ENCODE measurements at regions not wholly inside any gene's neighbourhood (a gene's known extent, or its start where the extent isn't known, plus 50 kb on each side); places are given as distances from the start of the nearest gene placed in this dataset.

DNA sequence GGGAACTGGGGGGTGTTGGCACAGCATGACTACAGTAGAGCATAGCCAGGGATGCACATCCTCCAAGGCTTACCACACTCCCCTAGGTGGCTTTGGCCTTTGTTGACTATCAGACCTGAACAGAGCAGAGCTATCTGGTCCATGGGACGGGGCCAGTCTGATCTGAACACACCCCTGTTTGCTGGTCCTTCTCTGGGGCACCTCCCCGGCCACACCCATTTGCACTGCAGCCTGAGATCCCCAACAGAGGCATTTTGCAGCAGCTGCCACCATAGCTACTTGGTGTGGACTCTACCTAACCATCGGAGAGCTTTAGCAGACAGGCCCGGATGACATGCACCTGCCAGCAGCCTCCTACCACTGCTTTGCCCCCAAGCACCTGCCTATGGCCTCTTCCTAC is 75.8 kb upstream of the NOX4 start (continued):
- TF ChIP-seq, protein P1, sequence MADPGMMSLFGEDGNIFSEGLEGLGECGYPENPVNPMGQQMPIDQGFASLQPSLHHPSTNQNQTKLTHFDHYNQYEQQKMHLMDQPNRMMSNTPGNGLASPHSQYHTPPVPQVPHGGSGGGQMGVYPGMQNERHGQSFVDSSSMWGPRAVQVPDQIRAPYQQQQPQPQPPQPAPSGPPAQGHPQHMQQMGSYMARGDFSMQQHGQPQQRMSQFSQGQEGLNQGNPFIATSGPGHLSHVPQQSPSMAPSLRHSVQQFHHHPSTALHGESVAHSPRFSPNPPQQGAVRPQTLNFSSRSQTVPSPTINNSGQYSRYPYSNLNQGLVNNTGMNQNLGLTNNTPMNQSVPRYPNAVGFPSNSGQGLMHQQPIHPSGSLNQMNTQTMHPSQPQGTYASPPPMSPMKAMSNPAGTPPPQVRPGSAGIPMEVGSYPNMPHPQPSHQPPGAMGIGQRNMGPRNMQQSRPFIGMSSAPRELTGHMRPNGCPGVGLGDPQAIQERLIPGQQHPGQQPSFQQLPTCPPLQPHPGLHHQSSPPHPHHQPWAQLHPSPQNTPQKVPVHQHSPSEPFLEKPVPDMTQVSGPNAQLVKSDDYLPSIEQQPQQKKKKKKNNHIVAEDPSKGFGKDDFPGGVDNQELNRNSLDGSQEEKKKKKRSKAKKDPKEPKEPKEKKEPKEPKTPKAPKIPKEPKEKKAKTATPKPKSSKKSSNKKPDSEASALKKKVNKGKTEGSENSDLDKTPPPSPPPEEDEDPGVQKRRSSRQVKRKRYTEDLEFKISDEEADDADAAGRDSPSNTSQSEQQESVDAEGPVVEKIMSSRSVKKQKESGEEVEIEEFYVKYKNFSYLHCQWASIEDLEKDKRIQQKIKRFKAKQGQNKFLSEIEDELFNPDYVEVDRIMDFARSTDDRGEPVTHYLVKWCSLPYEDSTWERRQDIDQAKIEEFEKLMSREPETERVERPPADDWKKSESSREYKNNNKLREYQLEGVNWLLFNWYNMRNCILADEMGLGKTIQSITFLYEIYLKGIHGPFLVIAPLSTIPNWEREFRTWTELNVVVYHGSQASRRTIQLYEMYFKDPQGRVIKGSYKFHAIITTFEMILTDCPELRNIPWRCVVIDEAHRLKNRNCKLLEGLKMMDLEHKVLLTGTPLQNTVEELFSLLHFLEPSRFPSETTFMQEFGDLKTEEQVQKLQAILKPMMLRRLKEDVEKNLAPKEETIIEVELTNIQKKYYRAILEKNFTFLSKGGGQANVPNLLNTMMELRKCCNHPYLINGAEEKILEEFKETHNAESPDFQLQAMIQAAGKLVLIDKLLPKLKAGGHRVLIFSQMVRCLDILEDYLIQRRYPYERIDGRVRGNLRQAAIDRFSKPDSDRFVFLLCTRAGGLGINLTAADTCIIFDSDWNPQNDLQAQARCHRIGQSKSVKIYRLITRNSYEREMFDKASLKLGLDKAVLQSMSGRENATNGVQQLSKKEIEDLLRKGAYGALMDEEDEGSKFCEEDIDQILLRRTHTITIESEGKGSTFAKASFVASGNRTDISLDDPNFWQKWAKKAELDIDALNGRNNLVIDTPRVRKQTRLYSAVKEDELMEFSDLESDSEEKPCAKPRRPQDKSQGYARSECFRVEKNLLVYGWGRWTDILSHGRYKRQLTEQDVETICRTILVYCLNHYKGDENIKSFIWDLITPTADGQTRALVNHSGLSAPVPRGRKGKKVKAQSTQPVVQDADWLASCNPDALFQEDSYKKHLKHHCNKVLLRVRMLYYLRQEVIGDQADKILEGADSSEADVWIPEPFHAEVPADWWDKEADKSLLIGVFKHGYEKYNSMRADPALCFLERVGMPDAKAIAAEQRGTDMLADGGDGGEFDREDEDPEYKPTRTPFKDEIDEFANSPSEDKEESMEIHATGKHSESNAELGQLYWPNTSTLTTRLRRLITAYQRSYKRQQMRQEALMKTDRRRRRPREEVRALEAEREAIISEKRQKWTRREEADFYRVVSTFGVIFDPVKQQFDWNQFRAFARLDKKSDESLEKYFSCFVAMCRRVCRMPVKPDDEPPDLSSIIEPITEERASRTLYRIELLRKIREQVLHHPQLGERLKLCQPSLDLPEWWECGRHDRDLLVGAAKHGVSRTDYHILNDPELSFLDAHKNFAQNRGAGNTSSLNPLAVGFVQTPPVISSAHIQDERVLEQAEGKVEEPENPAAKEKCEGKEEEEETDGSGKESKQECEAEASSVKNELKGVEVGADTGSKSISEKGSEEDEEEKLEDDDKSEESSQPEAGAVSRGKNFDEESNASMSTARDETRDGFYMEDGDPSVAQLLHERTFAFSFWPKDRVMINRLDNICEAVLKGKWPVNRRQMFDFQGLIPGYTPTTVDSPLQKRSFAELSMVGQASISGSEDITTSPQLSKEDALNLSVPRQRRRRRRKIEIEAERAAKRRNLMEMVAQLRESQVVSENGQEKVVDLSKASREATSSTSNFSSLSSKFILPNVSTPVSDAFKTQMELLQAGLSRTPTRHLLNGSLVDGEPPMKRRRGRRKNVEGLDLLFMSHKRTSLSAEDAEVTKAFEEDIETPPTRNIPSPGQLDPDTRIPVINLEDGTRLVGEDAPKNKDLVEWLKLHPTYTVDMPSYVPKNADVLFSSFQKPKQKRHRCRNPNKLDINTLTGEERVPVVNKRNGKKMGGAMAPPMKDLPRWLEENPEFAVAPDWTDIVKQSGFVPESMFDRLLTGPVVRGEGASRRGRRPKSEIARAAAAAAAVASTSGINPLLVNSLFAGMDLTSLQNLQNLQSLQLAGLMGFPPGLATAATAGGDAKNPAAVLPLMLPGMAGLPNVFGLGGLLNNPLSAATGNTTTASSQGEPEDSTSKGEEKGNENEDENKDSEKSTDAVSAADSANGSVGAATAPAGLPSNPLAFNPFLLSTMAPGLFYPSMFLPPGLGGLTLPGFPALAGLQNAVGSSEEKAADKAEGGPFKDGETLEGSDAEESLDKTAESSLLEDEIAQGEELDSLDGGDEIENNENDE (IDR thresholded peaks at IDR 0.05; ENCODE audit: insufficient replicate concordance, low read length), result no peak
- TF ChIP-seq BRCA1 (IDR thresholded peaks at IDR 0.05; ENCODE audit: low read depth, low read length), result no peak
- no peak for TF ChIP-seq RFX5 (IDR thresholded peaks at IDR 0.05; ENCODE audit: borderline replicate concordance, low read depth, low read length)
- no peak for TF ChIP-seq PHF8 (conservative IDR thresholded peaks at IDR 0.05; ENCODE audit: low read depth, low read length)
- TF ChIP-seq BCL11A (IDR thresholded peaks at IDR 0.05; ENCODE audit: low read depth in 2 of 2, low read length in 2 of 2), result no peak
- no peak for TF ChIP-seq CTCF (IDR thresholded peaks at IDR 0.05; ENCODE audit: control extremely low read depth in 1 of 3, insufficient read depth in 1 of 3, low read depth in 1 of 3, low read length in 3 of 3)
- TF ChIP-seq NANOG (IDR thresholded peaks at IDR 0.05; ENCODE audit: insufficient read depth, low read depth, low read length, poor library complexity, severe bottlenecking), result no peak
- no peak for TF ChIP-seq GTF2F1 (IDR thresholded peaks at IDR 0.05; ENCODE audit: borderline replicate concordance, low read depth, low read length)
- no peak for TF ChIP-seq KDM1A (IDR thresholded peaks at IDR 0.05; ENCODE audit: borderline replicate concordance, low read length)

Measured in H1 (cell line).